ENCODE measurements at regions not wholly inside any gene's neighbourhood (a gene's known extent, or its start where the extent isn't known, plus 50 kb on each side); places are given as distances from the start of the nearest gene placed in this dataset.

DNA sequence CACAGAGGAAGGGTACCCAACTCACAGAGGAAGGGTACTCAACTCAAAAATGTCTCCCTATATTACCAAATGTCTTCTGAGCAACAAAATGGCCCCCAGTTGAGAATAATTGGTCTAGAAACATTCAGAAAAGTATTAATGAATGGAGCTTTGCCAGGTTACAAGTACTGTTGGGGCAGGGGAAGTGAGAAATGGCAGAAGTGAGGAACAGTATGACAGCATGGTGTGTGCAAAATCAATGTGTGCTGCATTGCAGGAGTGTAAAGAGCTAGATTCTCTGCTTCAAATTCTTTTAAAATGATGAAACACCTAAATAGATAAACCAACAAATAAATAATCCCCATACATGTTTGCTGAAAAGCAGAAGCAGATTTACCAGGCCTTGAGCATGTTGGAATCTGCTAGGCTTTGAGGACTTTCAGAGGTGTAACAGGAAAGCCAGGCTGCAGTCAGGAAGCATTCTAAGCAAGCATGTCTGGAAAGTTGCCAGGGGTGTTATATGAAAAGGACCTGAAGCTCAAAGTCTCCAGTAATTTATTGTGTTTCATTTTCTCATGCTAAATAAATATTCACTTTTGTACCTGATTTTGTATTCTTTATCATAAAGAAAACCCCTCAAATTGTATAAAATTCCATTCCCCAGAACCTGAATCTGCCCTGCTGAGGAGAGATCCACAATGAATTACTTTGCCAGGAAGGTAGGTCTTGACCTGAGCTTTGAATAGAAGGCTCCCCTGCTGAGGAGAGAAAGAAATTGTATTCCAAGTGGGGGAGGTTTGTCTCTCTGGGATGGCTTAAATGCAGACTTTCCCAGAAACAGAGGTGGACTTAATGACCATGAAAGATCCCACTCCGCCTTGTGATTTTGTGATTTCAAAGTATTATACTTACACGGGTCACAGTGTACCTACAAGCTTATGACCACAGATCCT is 265.0 kb upstream of the MARCKS start:
- TF ChIP-seq, protein P1, sequence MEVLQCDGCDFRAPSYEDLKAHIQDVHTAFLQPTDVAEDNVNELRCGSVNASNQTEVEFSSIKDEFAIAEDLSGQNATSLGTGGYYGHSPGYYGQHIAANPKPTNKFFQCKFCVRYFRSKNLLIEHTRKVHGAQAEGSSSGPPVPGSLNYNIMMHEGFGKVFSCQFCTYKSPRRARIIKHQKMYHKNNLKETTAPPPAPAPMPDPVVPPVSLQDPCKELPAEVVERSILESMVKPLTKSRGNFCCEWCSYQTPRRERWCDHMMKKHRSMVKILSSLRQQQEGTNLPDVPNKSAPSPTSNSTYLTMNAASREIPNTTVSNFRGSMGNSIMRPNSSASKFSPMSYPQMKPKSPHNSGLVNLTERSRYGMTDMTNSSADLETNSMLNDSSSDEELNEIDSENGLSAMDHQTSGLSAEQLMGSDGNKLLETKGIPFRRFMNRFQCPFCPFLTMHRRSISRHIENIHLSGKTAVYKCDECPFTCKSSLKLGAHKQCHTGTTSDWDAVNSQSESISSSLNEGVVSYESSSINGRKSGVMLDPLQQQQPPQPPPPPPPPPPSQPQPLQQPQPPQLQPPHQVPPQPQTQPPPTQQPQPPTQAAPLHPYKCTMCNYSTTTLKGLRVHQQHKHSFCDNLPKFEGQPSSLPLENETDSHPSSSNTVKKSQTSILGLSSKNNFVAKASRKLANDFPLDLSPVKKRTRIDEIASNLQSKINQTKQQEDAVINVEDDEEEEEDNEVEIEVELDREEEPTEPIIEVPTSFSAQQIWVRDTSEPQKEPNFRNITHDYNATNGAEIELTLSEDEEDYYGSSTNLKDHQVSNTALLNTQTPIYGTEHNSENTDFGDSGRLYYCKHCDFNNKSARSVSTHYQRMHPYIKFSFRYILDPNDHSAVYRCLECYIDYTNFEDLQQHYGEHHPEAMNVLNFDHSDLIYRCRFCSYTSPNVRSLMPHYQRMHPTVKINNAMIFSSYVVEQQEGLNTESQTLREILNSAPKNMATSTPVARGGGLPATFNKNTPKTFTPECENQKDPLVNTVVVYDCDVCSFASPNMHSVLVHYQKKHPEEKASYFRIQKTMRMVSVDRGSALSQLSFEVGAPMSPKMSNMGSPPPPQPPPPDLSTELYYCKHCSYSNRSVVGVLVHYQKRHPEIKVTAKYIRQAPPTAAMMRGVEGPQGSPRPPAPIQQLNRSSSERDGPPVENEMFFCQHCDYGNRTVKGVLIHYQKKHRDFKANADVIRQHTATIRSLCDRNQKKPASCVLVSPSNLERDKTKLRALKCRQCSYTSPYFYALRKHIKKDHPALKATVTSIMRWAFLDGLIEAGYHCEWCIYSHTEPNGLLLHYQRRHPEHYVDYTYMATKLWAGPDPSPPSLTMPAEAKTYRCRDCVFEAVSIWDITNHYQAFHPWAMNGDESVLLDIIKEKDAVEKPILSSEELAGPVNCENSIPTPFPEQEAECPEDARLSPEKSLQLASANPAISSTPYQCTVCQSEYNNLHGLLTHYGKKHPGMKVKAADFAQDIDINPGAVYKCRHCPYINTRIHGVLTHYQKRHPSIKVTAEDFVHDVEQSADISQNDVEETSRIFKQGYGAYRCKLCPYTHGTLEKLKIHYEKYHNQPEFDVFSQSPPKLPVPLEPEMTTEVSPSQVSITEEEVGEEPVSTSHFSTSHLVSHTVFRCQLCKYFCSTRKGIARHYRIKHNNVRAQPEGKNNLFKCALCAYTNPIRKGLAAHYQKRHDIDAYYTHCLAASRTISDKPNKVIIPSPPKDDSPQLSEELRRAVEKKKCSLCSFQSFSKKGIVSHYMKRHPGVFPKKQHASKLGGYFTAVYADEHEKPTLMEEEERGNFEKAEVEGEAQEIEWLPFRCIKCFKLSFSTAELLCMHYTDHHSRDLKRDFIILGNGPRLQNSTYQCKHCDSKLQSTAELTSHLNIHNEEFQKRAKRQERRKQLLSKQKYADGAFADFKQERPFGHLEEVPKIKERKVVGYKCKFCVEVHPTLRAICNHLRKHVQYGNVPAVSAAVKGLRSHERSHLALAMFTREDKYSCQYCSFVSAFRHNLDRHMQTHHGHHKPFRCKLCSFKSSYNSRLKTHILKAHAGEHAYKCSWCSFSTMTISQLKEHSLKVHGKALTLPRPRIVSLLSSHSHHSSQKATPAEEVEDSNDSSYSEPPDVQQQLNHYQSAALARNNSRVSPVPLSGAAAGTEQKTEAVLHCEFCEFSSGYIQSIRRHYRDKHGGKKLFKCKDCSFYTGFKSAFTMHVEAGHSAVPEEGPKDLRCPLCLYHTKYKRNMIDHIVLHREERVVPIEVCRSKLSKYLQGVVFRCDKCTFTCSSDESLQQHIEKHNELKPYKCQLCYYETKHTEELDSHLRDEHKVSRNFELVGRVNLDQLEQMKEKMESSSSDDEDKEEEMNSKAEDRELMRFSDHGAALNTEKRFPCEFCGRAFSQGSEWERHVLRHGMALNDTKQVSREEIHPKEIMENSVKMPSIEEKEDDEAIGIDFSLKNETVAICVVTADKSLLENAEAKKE (CRISPR knock-in tag; IDR thresholded peaks at IDR 0.05), result peak; percentile 82
- no peak for TF ChIP-seq STAT1 (IDR thresholded peaks at IDR 0.05; ENCODE audit: unreplicated experiment)
- TF ChIP-seq ZNF114 (CRISPR knock-in tag; IDR thresholded peaks at IDR 0.05), result no peak
- TF ChIP-seq REST (IDR thresholded peaks at IDR 0.05; ENCODE audit: unreplicated experiment), result no peak
- Mint-ChIP-seq H3K27ac (peak overlapping the region; percentile 56; the same call in 1 of the 2 replicates), H3K4me1 (peaks cover 47% of the 10 kb centered on the region), H3K27me3 (ENCODE audit: insufficient read depth, low read depth, poor library complexity) (peaks cover 5% of the 10 kb centered on the region), H3K9me3 (peaks cover 3% of the 10 kb centered on the region; the same call in 2 of the 3 replicates), H3K4me3 (no peak overlapping the region), H3K36me3 (ENCODE audit: low read depth) (peaks cover 9% of the 10 kb centered on the region; the same call in 2 of the 3 replicates)
- DNase-seq (ENCODE audit: low spot score) (peak; percentile 55), ATAC-seq (peak; percentile 87)
- no peaks in the 10 kb centered on the region for H3K27me3 ChIP-seq (ENCODE audit: insufficient read depth)
- H3K4me3 ChIP-seq, result 0 out of 2 replicates have a peak overlapping the region, but pooled peaks have one; percentile 8
- peaks cover 5% of the 10 kb centered on the region; the same call in 1 of the 2 replicates for H3K36me3 ChIP-seq (ENCODE audit: insufficient read depth)
- H3K27ac ChIP-seq (ENCODE audit: low read depth), result peak overlapping the region; percentile 0; the same call in 1 of the 2 replicates
- peak overlapping the region; percentile 63 for H3K4me2 ChIP-seq
- no peaks in the 10 kb centered on the region for H3K79me2 ChIP-seq (replicated peaks; ENCODE audit: insufficient read depth)
- H3K9me2 ChIP-seq (ENCODE audit: insufficient read depth), result peaks cover 4% of the 10 kb centered on the region; the same call in 1 of the 2 replicates
- no peak overlapping the region; the same call in 1 of the 2 replicates for H2AFZ ChIP-seq
- H3F3A ChIP-seq (replicated peaks; ENCODE audit: low read depth), result no peaks in the 10 kb centered on the region
- peaks cover 42% of the 10 kb centered on the region for H3K4me1 ChIP-seq (ENCODE audit: insufficient read depth)
- H4K20me1 ChIP-seq (replicated peaks; ENCODE audit: insufficient read depth), result no peaks in the 10 kb centered on the region
